SK-N-SH treated with all-trans-retinoic acid at 6 μM for 48 hours (cell line): ENCODE measurements at regions not wholly inside any gene's neighbourhood (a gene's known extent, or its start where the extent isn't known, plus 50 kb on each side); places are given as distances from the start of the nearest gene placed in this dataset.

Experiments
- ATAC-seq: fragments of 200-7000 bp; cut with Tn5 transposase; 3 replicates; pipeline ENCODE4 v1.9.1; 2020; ENCODE audit warnings: mild to moderate bottlenecking, moderate library complexity
- ARNTL ChIP-seq: fragments of 450-650 bp; formaldehyde crosslinking; IDR thresholded peaks from 2 replicates; pipeline ENCODE4 v1.5.0; 2020; ENCODE audit warnings: low read depth, mild to moderate bottlenecking, moderate library complexity, borderline replicate concordance
- BACH2 ChIP-seq: fragments of 250-450 bp; sonication (Bioruptor Pico); IDR thresholded peaks from 2 replicates; pipeline ENCODE4 v1.9.0; 2021; ENCODE audit warnings: mild to moderate bottlenecking, borderline replicate concordance
- CREB5 ChIP-seq: fragments of 250-450 bp; sonication (Bioruptor Pico); IDR thresholded peaks from 2 replicates; pipeline ENCODE4 v1.5.1; 2020; ENCODE audit warnings: low read depth, mild to moderate bottlenecking, moderate library complexity
- CSDC2 ChIP-seq: fragments of 250-450 bp; sonication (Bioruptor Pico); IDR thresholded peaks from 2 replicates; pipeline ENCODE4 v1.5.0; 2020; ENCODE audit warnings: mild to moderate bottlenecking, moderate library complexity
- CSRNP3 ChIP-seq: fragments of 250-450 bp; sonication (Bioruptor Pico); IDR thresholded peaks from 2 replicates; pipeline ENCODE4 v1.5.1; 2021; ENCODE audit warnings: mild to moderate bottlenecking, moderate library complexity
- ESRRG ChIP-seq: fragments of 250-450 bp; sonication (Bioruptor Pico); IDR thresholded peaks from 2 replicates; pipeline ENCODE4 v1.6.1; 2021; ENCODE audit warnings: mild to moderate bottlenecking
- GLIS3 ChIP-seq: fragments of 250-450 bp; sonication (Bioruptor Pico); IDR thresholded peaks from 2 replicates; pipeline ENCODE4 v1.5.0; 2020; ENCODE audit warnings: mild to moderate bottlenecking, moderate library complexity
- ISL1 ChIP-seq: fragments of 250-450 bp; sonication (Bioruptor Pico); IDR thresholded peaks from 2 replicates; pipeline ENCODE4 v2.1.2; 2022; ENCODE audit warnings: mild to moderate bottlenecking, moderate library complexity
- OSR1 ChIP-seq: fragments of 250-450 bp; sonication (Bioruptor Pico); IDR thresholded peaks from 2 replicates; pipeline ENCODE4 v1.8.0; 2022; ENCODE audit warnings: moderate library complexity, mild to moderate bottlenecking, inconsistent platforms
- PATZ1 ChIP-seq: fragments of 250-450 bp; sonication (Bioruptor Pico); IDR thresholded peaks from 2 replicates; pipeline ENCODE4 v1.8.0; 2020; ENCODE audit warnings: mild to moderate bottlenecking, moderate library complexity, borderline replicate concordance
- POU6F1 ChIP-seq: fragments of 250-450 bp; sonication (Bioruptor Pico); IDR thresholded peaks from 2 replicates; pipeline ENCODE4 v1.8.0; 2021; ENCODE audit warnings: low read depth, mild to moderate bottlenecking, moderate library complexity, borderline replicate concordance
- PPARA ChIP-seq: fragments of 250-450 bp; sonication (Bioruptor Pico); IDR thresholded peaks from 2 replicates; pipeline ENCODE4 v1.5.0; 2020; ENCODE audit warnings: mild to moderate bottlenecking, borderline replicate concordance
- RARB ChIP-seq: fragments of 250-450 bp; sonication (Bioruptor Pico); IDR thresholded peaks from 2 replicates; pipeline ENCODE4 v1.8.0; 2021; ENCODE audit warnings: mild to moderate bottlenecking, moderate library complexity
- SNAI2 ChIP-seq: fragments of 250-450 bp; sonication (Bioruptor Pico); IDR thresholded peaks from 2 replicates; pipeline ENCODE4 v1.5.0; 2020; ENCODE audit warnings: mild to moderate bottlenecking, moderate library complexity
- TCF4 ChIP-seq: fragments of 250-450 bp; sonication (Bioruptor Pico); IDR thresholded peaks from 2 replicates; pipeline ENCODE4 v1.8.0; 2021; ENCODE audit warnings: mild to moderate bottlenecking, moderate library complexity, borderline replicate concordance
- TOX ChIP-seq: fragments of 250-450 bp; sonication (Bioruptor Pico); IDR thresholded peaks from 2 replicates; pipeline ENCODE4 v1.8.0; 2021; ENCODE audit warnings: mild to moderate bottlenecking, moderate library complexity, borderline replicate concordance
- TSHZ2 ChIP-seq: fragments of 250-450 bp; sonication (Bioruptor Pico); IDR thresholded peaks from 2 replicates; pipeline ENCODE4 v1.5.0; 2020; ENCODE audit warnings: mild to moderate bottlenecking, moderate library complexity
- ZC3H10 ChIP-seq: fragments of 250-450 bp; sonication (Bioruptor Pico); IDR thresholded peaks from 2 replicates; pipeline ENCODE4 v1.5.1; 2021; ENCODE audit warnings: mild to moderate bottlenecking, moderate library complexity
- ZFP3 ChIP-seq: fragments of 250-450 bp; sonication (Bioruptor Pico); IDR thresholded peaks from 2 replicates; pipeline ENCODE4 v1.5.0; 2020; ENCODE audit warnings: mild to moderate bottlenecking, moderate library complexity
- ZFP30 ChIP-seq: fragments of 450-650 bp; formaldehyde crosslinking; IDR thresholded peaks from 2 replicates; pipeline ENCODE4 v1.5.0; 2022; ENCODE audit warnings: mild to moderate bottlenecking, moderate library complexity
- ZNF70 ChIP-seq: fragments of 450-650 bp; formaldehyde crosslinking; IDR thresholded peaks from 2 replicates; pipeline ENCODE4 v1.5.0; 2020; ENCODE audit warnings: mild to moderate bottlenecking, moderate library complexity
- ZNF8 ChIP-seq: fragments of 450-650 bp; formaldehyde crosslinking; IDR thresholded peaks from 2 replicates; pipeline ENCODE4 v1.5.0; 2020; ENCODE audit warnings: mild to moderate bottlenecking, moderate library complexity

GRCh38 chr21:43317254-43317748, 109.6 kb downstream of the SIK1 start:
- TF ChIP-seq TCF4 (CRISPR knock-in tag) (no peak), OSR1 (CRISPR knock-in tag) (no peak), ESRRG (CRISPR knock-in tag) (no peak), ZFP30 (CRISPR knock-in tag) (no peak), SNAI2 (CRISPR knock-in tag) (no peak), CSRNP3 (no peak), ZNF70 (CRISPR knock-in tag) (no peak), PPARA (CRISPR knock-in tag) (no peak), ZFP3 (no peak), RARB (CRISPR knock-in tag) (no peak), TOX (CRISPR knock-in tag) (no peak), ZNF8 (CRISPR knock-in tag) (no peak), POU6F1 (CRISPR knock-in tag) (no peak), BACH2 (CRISPR knock-in tag) (no peak), GLIS3 (no peak), TSHZ2 (no peak), CREB5 (CRISPR knock-in tag) (no peak), PATZ1 (no peak), CSDC2 (no peak), ISL1 (CRISPR knock-in tag) (no peak)
- no peak for ATAC-seq

GRCh38 chr21:43316156-43316845, 110.6 kb downstream of the SIK1 start:
- ATAC-seq = no peak
- TF ChIP-seq ESRRG (CRISPR knock-in tag) (no peak), BACH2 (CRISPR knock-in tag) (no peak), ISL1 (CRISPR knock-in tag) (no peak), OSR1 (CRISPR knock-in tag) (no peak), GLIS3 (no peak), TCF4 (CRISPR knock-in tag) (no peak), POU6F1 (CRISPR knock-in tag) (no peak), ARNTL (CRISPR knock-in tag) (no peak), CREB5 (CRISPR knock-in tag) (no peak), ZFP3 (no peak), ZC3H10 (CRISPR knock-in tag) (no peak), ZNF70 (CRISPR knock-in tag) (no peak), ZNF8 (CRISPR knock-in tag) (no peak), CSDC2 (no peak), PATZ1 (no peak)
